DOHH2 (cell line): ENCODE measurements at regions not wholly inside any gene's neighbourhood (a gene's known extent, or its start where the extent isn't known, plus 50 kb on each side); places are given as distances from the start of the nearest gene placed in this dataset.

Experiments
- H3F3A ChIP-seq: fragments of 200-600 bp; sonication (generic), shearing (Covaris generic); 2 replicates; pipeline ENCODE4 v1.6.0; 2016; ENCODE audit warnings: antibody characterized with exemption, mild to moderate bottlenecking; ENCODE audit not compliant: control insufficient read depth, insufficient read depth
- H3K27ac ChIP-seq: fragments of 200-600 bp; sonication (generic); 2 replicates; pipeline ENCODE4 v1.5.1; 2014; ENCODE audit warnings: low read depth, mild to moderate bottlenecking, low read length, moderate library complexity
- H3K27me3 ChIP-seq: fragments of 200-600 bp; sonication (generic); 2 replicates; pipeline ENCODE4 v1.6.1; 2014; ENCODE audit warnings: mild to moderate bottlenecking, low read length, mixed read lengths; ENCODE audit not compliant: control insufficient read depth
- H3K36me3 ChIP-seq: fragments of 200-600 bp; sonication (generic); 2 replicates; pipeline ENCODE4 v1.6.1; 2014; ENCODE audit warnings: mild to moderate bottlenecking, low read length, moderate library complexity, mixed read lengths; ENCODE audit not compliant: control insufficient read depth
- H3K4me1 ChIP-seq: fragments of 200-600 bp; sonication (generic); 2 replicates; pipeline ENCODE4 v1.6.1; 2014; ENCODE audit warnings: mild to moderate bottlenecking, low read length, mixed read lengths; ENCODE audit not compliant: control insufficient read depth
- H3K4me2 ChIP-seq: fragments of 200-600 bp; sonication (generic); 2 replicates; pipeline ENCODE4 v1.6.0; 2014; ENCODE audit warnings: mild to moderate bottlenecking, low read length, moderate library complexity
- H3K4me3 ChIP-seq: fragments of 200-600 bp; sonication (generic); 2 replicates; pipeline ENCODE4 v1.5.1; 2014; ENCODE audit warnings: mild to moderate bottlenecking, low read length, mixed read lengths
- H3K79me2 ChIP-seq: fragments of 200-600 bp; sonication (generic); 2 replicates; pipeline ENCODE4 v1.6.1; 2014; ENCODE audit warnings: mild to moderate bottlenecking, low read length, mixed read lengths; ENCODE audit not compliant: control insufficient read depth
- H3K9me2 ChIP-seq: fragments of 200-600 bp; sonication (generic); replicated peaks from 2 replicates; pipeline ENCODE4 v1.6.1; 2014; ENCODE audit warnings: mild to moderate bottlenecking, low read length, mixed read lengths; ENCODE audit not compliant: control insufficient read depth
- H3K9me3 ChIP-seq: fragments of 200-600 bp; sonication (generic); 2 replicates; pipeline ENCODE4 v1.6.1; 2014; ENCODE audit warnings: antibody characterized with exemption, low read length, mixed read lengths; ENCODE audit not compliant: control insufficient read depth, insufficient read depth
- H4K20me1 ChIP-seq: fragments of 200-600 bp; sonication (generic); 2 replicates; pipeline ENCODE4 v1.6.0; 2014; ENCODE audit warnings: low read depth, mild to moderate bottlenecking, antibody characterized with exemption, low read length, moderate library complexity; ENCODE audit not compliant: control insufficient read depth, insufficient read depth
- CTCF ChIP-seq: fragments of 200-600 bp; sonication (generic); IDR thresholded peaks from one replicate; pipeline ENCODE4 v1.5.1; 2014; ENCODE audit warnings: antibody characterized with exemption, mild to moderate bottlenecking, low read depth, low read length; ENCODE audit not compliant: poor library complexity, severe bottlenecking
- EZH2phosphoT487 ChIP-seq: fragments of 200-600 bp; sonication (generic); IDR thresholded peaks from 2 replicates; pipeline ENCODE4 v1.6.1; 2017; ENCODE audit warnings: borderline replicate concordance, mild to moderate bottlenecking, antibody characterized with exemption, low read length, moderate library complexity, mixed read lengths

GRCh38 chr2:147512206-147512605 lies 332.6 kb upstream of the ACVR2A start:
- Histone ChIP-seq H3K4me1 (no peaks in the 10 kb centered on the region), H3K27ac (no peak overlapping the region), H3K36me3 (no peaks in the 10 kb centered on the region), H3K4me2 (no peak overlapping the region), H3F3A (no peaks in the 10 kb centered on the region), H3K9me2 (no peaks in the 10 kb centered on the region), H4K20me1 (no peaks in the 10 kb centered on the region), H3K79me2 (no peaks in the 10 kb centered on the region), H3K9me3 (no peaks in the 10 kb centered on the region), H3K4me3 (no peak overlapping the region), H3K27me3 (no peaks in the 10 kb centered on the region)
- TF ChIP-seq CTCF (no peak), EZH2phosphoT487 (no peak)

GRCh38 chr2:147511491-147511948 lies 333.3 kb upstream of the ACVR2A start:
- no peak overlapping the region for H3K27ac ChIP-seq
- H3F3A ChIP-seq: no peaks in the 10 kb centered on the region
- no peaks in the 10 kb centered on the region for H3K79me2 ChIP-seq
- H3K27me3 ChIP-seq: no peaks in the 10 kb centered on the region
- no peaks in the 10 kb centered on the region for H3K9me3 ChIP-seq
- TF ChIP-seq CTCF (no peak), EZH2phosphoT487 (no peak)
- H4K20me1 ChIP-seq: no peaks in the 10 kb centered on the region
- no peaks in the 10 kb centered on the region for H3K4me1 ChIP-seq
- no peak overlapping the region for H3K4me2 ChIP-seq
- H3K9me2 ChIP-seq: no peaks in the 10 kb centered on the region
- no peak overlapping the region for H3K4me3 ChIP-seq
- no peaks in the 10 kb centered on the region for H3K36me3 ChIP-seq

GRCh38 chr2:147509821-147510220 lies 335.0 kb upstream of the ACVR2A start:
- no peak overlapping the region for H3K27ac ChIP-seq
- H3K4me2 ChIP-seq: no peak overlapping the region
- TF ChIP-seq CTCF (no peak), EZH2phosphoT487 (no peak)
- no peaks in the 10 kb centered on the region for H3K9me2 ChIP-seq
- H4K20me1 ChIP-seq: no peaks in the 10 kb centered on the region
- no peaks in the 10 kb centered on the region for H3K27me3 ChIP-seq
- H3K79me2 ChIP-seq: no peaks in the 10 kb centered on the region
- no peaks in the 10 kb centered on the region for H3K36me3 ChIP-seq
- no peak overlapping the region for H3K4me3 ChIP-seq
- no peaks in the 10 kb centered on the region for H3K9me3 ChIP-seq
- no peaks in the 10 kb centered on the region for H3F3A ChIP-seq
- no peaks in the 10 kb centered on the region for H3K4me1 ChIP-seq

GRCh38 chr2:147506889-147507288 lies 337.9 kb upstream of the ACVR2A start:
- TF ChIP-seq EZH2phosphoT487 (no peak), CTCF (no peak)
- H3K36me3 ChIP-seq: no peaks in the 10 kb centered on the region
- no peaks in the 10 kb centered on the region for H3F3A ChIP-seq
- no peaks in the 10 kb centered on the region for H3K9me3 ChIP-seq
- no peaks in the 10 kb centered on the region for H3K4me1 ChIP-seq
- no peaks in the 10 kb centered on the region for H3K79me2 ChIP-seq
- H3K4me2 ChIP-seq: no peak overlapping the region
- H3K9me2 ChIP-seq: no peaks in the 10 kb centered on the region
- no peak overlapping the region for H3K27ac ChIP-seq
- H3K4me3 ChIP-seq: no peak overlapping the region
- H3K27me3 ChIP-seq: no peaks in the 10 kb centered on the region
- H4K20me1 ChIP-seq: no peaks in the 10 kb centered on the region
